Activated B cell treated with CpG ODN at 0.5 μM for 24 hours (primary cell): ENCODE measurements at regions not wholly inside any gene's neighbourhood (a gene's known extent, or its start where the extent isn't known, plus 50 kb on each side); places are given as distances from the start of the nearest gene placed in this dataset.

Experiments
- ATAC-seq: fragments of 200-7000 bp; cut with Tn5 transposase; one replicate; pipeline ENCODE4 v1.10.0; 2021; ENCODE audit warnings: low read depth, mild to moderate bottlenecking, moderate library complexity
- CTCF ChIA-PET: fragments of 350-600 bp; sonication (Branson Sonifier 250); formaldehyde crosslinking; loops from one replicate; lab custom pipeline; 2021; ENCODE audit warnings: antibody characterized with exemption; lab: Charles Lee
- POLR2A ChIA-PET: fragments of 350-600 bp; sonication (Branson Sonifier 250); formaldehyde crosslinking; loops from one replicate; lab custom pipeline; 2021; ENCODE audit warnings: antibody characterized with exemption; lab: Charles Lee
- DNase-seq: peaks from one replicate; pipeline ENCODE4 v3.0.0; 2022
- H3K27ac Mint-ChIP-seq: one replicate; pipeline ENCODE4 v1.8.0; 2020; ENCODE audit warnings: mixed read lengths
- H3K27me3 Mint-ChIP-seq: one replicate; pipeline ENCODE4 v1.8.0; 2021; ENCODE audit warnings: mixed read lengths
- H3K36me3 Mint-ChIP-seq: one replicate; pipeline ENCODE4 v1.8.0; 2021; ENCODE audit warnings: low read depth, mixed read lengths
- H3K4me1 Mint-ChIP-seq: one replicate; pipeline ENCODE4 v1.8.0; 2021; ENCODE audit warnings: mixed read lengths
- H3K4me3 Mint-ChIP-seq: one replicate; pipeline ENCODE4 v1.8.0; 2020; ENCODE audit warnings: mild to moderate bottlenecking, mixed read lengths
- H3K9me3 Mint-ChIP-seq: one replicate; pipeline ENCODE4 v1.8.0; 2020; ENCODE audit warnings: mixed read lengths
- CTCF ChIP-seq: fragments of 200-600 bp; IDR thresholded peaks from one replicate; pipeline ENCODE4 v1.8.0; 2022; ENCODE audit warnings: antibody characterized with exemption, mild to moderate bottlenecking
- intact Hi-C: fragments of 100-400 bp; cut with micrococcal nuclease; formaldehyde crosslinking; loops from one replicate; pipeline ENCODE4 v1.15.1; 2024

- Mint-ChIP-seq H3K36me3 (no peaks in the 10 kb centered on the region), H3K9me3 (peaks cover 4% of the 10 kb centered on the region), H3K4me1 (no peaks in the 10 kb centered on the region), H3K27me3 (no peaks in the 10 kb centered on the region), H3K4me3 (no peak overlapping the region), H3K27ac (no peak overlapping the region)
- DNase-seq (no peak), ATAC-seq (no peak)
- TF ChIP-seq CTCF, result no peak
- ChIA-PET POLR2A (no interaction called here), CTCF (no interaction called here)
- intact Hi-C loops, result no loop called here
These were observed 427.9 kb upstream of the SLIT2 start for GRCh38 chr4:19823781-19824180.

GRCh38 chr4:19819737-19820136, 432.0 kb upstream of the SLIT2 start:
- ATAC-seq, result no peak
- Mint-ChIP-seq H3K27ac (no peak overlapping the region), H3K4me1 (no peaks in the 10 kb centered on the region), H3K4me3 (no peak overlapping the region), H3K9me3 (peaks cover 2% of the 10 kb centered on the region), H3K27me3 (no peaks in the 10 kb centered on the region), H3K36me3 (no peaks in the 10 kb centered on the region)
- DNase-seq, result no peak
- intact Hi-C loops, result no loop called here
- no peak for TF ChIP-seq CTCF
- POLR2A ChIA-PET, result no interaction called here
- CTCF ChIA-PET, result no interaction called here

- intact Hi-C loops, result no loop called here
- Mint-ChIP-seq H3K4me3 (no peak overlapping the region), H3K27ac (no peak overlapping the region), H3K9me3 (peaks cover 2% of the 10 kb centered on the region), H3K4me1 (no peaks in the 10 kb centered on the region), H3K36me3 (no peaks in the 10 kb centered on the region), H3K27me3 (no peaks in the 10 kb centered on the region)
- ChIA-PET POLR2A (no interaction called here), CTCF (no interaction called here)
- ATAC-seq (no peak), DNase-seq (no peak)
- TF ChIP-seq CTCF, result no peak
These were observed 441.7 kb upstream of the SLIT2 start for GRCh38 chr4:19809989-19810388.

GRCh38 chr4:19807505-19807904, 444.2 kb upstream of the SLIT2 start:
- Mint-ChIP-seq H3K27ac (no peak overlapping the region), H3K9me3 (peaks cover 2% of the 10 kb centered on the region), H3K4me3 (no peak overlapping the region), H3K36me3 (no peaks in the 10 kb centered on the region), H3K27me3 (no peaks in the 10 kb centered on the region), H3K4me1 (no peaks in the 10 kb centered on the region)
- intact Hi-C loops, result no loop called here
- ATAC-seq, result no peak
- no peak for DNase-seq
- TF ChIP-seq CTCF, result no peak
- ChIA-PET POLR2A (no interaction called here), CTCF (no interaction called here)

- peaks cover 2% of the 10 kb centered on the region for H3K9me3 Mint-ChIP-seq
These were observed 444.8 kb upstream of the SLIT2 start for GRCh38 chr4:19806865-19807264.

More at GRCh38 chr4:19806865-19807264, 444.8 kb upstream of the SLIT2 start:
- no peak for TF ChIP-seq CTCF
- H3K4me3 Mint-ChIP-seq, result no peak overlapping the region
- ChIA-PET CTCF (no interaction called here), POLR2A (no interaction called here)
- H3K27me3 Mint-ChIP-seq, result no peaks in the 10 kb centered on the region
- no peak for ATAC-seq
- no peak overlapping the region for H3K27ac Mint-ChIP-seq
- DNase-seq, result no peak
- H3K36me3 Mint-ChIP-seq, result no peaks in the 10 kb centered on the region
- intact Hi-C loops, result no loop called here
- no peaks in the 10 kb centered on the region for H3K4me1 Mint-ChIP-seq
